Neural crest cell (in vitro differentiated cells): ENCODE measurements at regions not wholly inside any gene's neighbourhood (a gene's known extent, or its start where the extent isn't known, plus 50 kb on each side); places are given as distances from the start of the nearest gene placed in this dataset.

Source experiments
- DNase-seq: peaks from one replicate; pipeline ENCODE4 v3.0.0; 2021; ENCODE audit warnings: low read depth, mixed read lengths, low spot score
- H3K27ac Mint-ChIP-seq: one replicate; pipeline ENCODE4 v1.8.0; 2021; ENCODE audit warnings: mild to moderate bottlenecking, mixed read lengths; ENCODE audit not compliant: unreplicated experiment
- H3K27me3 Mint-ChIP-seq: 2 replicates; pipeline ENCODE4 v1.8.0; 2021; ENCODE audit warnings: low read depth, mild to moderate bottlenecking, mixed read lengths
- H3K36me3 Mint-ChIP-seq: 2 replicates; pipeline ENCODE4 v1.8.0; 2021; ENCODE audit warnings: low read depth, mild to moderate bottlenecking, mixed read lengths
- H3K4me1 Mint-ChIP-seq: 2 replicates; pipeline ENCODE4 v1.8.0; 2021; ENCODE audit warnings: mixed read lengths
- H3K4me3 Mint-ChIP-seq: one replicate; pipeline ENCODE4 v1.8.0; 2021; ENCODE audit warnings: mild to moderate bottlenecking, mixed read lengths
- H3K9me3 Mint-ChIP-seq: 2 replicates; pipeline ENCODE4 v1.8.0; 2021; ENCODE audit warnings: mixed read lengths
- CTCF ChIP-seq: fragments of 200-600 bp; sonication (generic); conservative IDR thresholded peaks from 2 replicates; pipeline ENCODE4 v1.5.0; 2021; ENCODE audit warnings: antibody characterized with exemption, mild to moderate bottlenecking

GRCh38 chr16:9330095-9330494 is 238.7 kb downstream of the HAPSTR1 start:
- H3K27ac Mint-ChIP-seq: no peak overlapping the region
- no peak overlapping the region for H3K4me3 Mint-ChIP-seq
- no peaks in the 10 kb centered on the region for H3K9me3 Mint-ChIP-seq
- no peak for TF ChIP-seq CTCF
- no peak for DNase-seq
- H3K36me3 Mint-ChIP-seq: no peaks in the 10 kb centered on the region
- peaks cover 11% of the 10 kb centered on the region for H3K4me1 Mint-ChIP-seq
- peaks cover 35% of the 10 kb centered on the region for H3K27me3 Mint-ChIP-seq

GRCh38 chr16:9331503-9331902 is 240.1 kb downstream of the HAPSTR1 start:
- H3K27ac Mint-ChIP-seq: no peak overlapping the region
- no peaks in the 10 kb centered on the region for H3K9me3 Mint-ChIP-seq
- no peak overlapping the region for H3K4me3 Mint-ChIP-seq
- no peak for TF ChIP-seq CTCF
- no peak for DNase-seq
- H3K27me3 Mint-ChIP-seq: peaks cover 41% of the 10 kb centered on the region
- H3K4me1 Mint-ChIP-seq: peaks cover 11% of the 10 kb centered on the region
- H3K36me3 Mint-ChIP-seq: no peaks in the 10 kb centered on the region

DNA sequence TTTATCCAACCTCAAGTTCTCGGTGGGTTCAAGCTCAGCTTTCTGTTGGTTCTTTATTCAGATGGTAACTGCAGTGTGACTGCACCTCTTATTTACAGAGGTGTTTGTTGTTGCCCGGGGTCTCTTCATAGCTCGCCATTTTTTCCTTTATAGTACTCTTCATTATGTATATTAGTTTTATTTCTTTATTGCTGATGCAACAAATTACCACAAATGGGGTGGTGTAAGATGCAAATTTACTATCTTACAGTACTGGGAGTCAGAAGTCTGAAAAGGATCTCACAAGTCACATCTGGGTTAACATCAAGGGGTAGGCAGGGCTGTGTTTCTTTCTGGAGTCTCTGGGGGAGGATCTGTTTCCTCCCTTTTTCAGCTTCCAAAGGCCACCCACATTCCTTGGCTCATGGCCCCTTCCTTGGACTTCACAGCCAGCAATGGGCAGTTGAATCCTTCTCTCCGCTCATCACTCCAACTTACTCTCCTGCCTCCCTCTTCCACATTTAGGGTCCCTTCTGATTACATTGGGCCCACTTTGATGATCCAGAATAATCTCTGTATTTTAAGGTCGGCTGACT is 241.2 kb downstream of the HAPSTR1 start:
- no peak for DNase-seq
- H3K4me3 Mint-ChIP-seq: no peak overlapping the region
- H3K36me3 Mint-ChIP-seq: no peaks in the 10 kb centered on the region
- no peak for TF ChIP-seq CTCF
- peaks cover 39% of the 10 kb centered on the region for H3K27me3 Mint-ChIP-seq
- no peaks in the 10 kb centered on the region for H3K9me3 Mint-ChIP-seq
- H3K4me1 Mint-ChIP-seq: peaks cover 11% of the 10 kb centered on the region
- H3K27ac Mint-ChIP-seq: no peak overlapping the region

DNA sequence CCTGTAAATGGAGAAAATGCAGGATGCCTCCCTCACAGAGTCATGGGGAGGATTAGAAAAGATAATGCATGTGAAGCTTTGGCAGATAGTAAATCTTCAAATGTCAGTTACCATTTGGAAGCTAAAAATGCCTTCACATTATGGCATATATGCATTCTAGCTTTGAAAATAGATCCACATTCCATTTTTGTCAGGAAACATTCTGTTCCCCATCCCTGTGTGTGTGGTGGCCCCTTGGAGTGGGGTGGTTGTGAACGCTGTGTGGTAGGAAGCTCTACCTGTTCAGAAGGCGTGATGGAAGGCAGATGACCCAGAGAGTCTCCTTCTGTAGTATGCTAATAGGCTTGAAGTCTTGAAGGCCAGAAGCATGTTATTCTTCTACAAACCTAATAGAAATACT is 242.0 kb downstream of the HAPSTR1 start:
- peaks cover 11% of the 10 kb centered on the region for H3K4me1 Mint-ChIP-seq
- no peak overlapping the region for H3K4me3 Mint-ChIP-seq
- no peak for TF ChIP-seq CTCF
- DNase-seq: no peak
- H3K9me3 Mint-ChIP-seq: no peaks in the 10 kb centered on the region
- H3K27me3 Mint-ChIP-seq: peaks cover 43% of the 10 kb centered on the region
- H3K27ac Mint-ChIP-seq: no peak overlapping the region
- H3K36me3 Mint-ChIP-seq: no peaks in the 10 kb centered on the region

- Mint-ChIP-seq H3K4me3 (no peak overlapping the region), H3K4me1 (peaks cover 11% of the 10 kb centered on the region), H3K9me3 (no peaks in the 10 kb centered on the region), H3K27me3 (peaks cover 46% of the 10 kb centered on the region), H3K36me3 (no peaks in the 10 kb centered on the region), H3K27ac (no peak overlapping the region)
- no peak for TF ChIP-seq CTCF
- DNase-seq: no peak
These were observed 242.7 kb downstream of the HAPSTR1 start for GRCh38 chr16:9334103-9334502.
